HG03139 (cell line): ENCODE measurements at regions not wholly inside any gene's neighbourhood (a gene's known extent, or its start where the extent isn't known, plus 50 kb on each side); places are given as distances from the start of the nearest gene placed in this dataset.

Experiments
- ATAC-seq: cut with Tn5 transposase; IDR thresholded peaks from one replicate; pipeline ENCODE4 v1.9.1; 2021; ENCODE audit not compliant: unreplicated experiment

DNA sequence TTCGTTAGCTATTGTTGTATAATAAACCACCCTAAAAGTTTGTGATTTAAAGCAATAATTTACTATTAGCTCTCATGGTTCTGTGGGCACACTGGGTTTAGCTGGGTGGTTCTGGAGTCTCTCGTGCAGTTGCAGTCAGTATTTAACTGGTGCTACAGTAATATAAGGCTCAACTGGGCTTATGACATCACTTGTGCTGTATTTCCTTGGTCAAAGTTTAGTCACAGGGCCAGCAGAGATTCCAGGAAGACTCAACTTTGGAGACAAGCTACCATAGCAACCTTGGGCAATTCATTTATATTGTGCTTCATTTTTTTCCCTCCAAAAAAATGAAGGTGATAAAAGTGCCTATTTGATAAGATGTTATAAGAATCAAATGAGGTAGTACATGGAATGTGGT lies 204.2 kb upstream of the GUCY1A2 start:
- no peak for ATAC-seq

DNA sequence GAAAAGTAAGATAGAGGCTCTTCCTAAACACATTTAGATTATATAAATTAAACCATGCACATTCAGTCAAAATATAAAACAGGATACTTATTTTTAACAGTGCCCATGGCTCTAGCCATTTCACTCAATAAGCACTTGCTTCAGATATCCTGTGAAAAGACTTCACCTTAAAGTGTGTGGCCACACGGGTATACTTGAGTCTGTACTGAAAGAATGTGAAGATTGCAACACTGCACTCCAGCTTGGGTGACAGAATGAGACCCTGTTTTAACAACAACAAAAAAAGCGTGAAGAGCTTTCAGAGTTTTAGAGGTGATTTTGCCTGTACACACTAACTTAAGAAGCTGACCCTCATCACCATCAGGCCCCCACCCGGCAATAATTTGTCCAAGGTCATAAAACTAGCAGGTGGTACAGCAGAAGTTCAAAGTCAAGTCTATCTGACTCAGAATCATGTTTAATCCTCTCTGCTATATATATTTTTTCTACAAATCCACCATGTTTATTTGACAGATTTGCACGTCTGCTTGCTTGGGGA lies 203.5 kb upstream of the GUCY1A2 start:
- no peak for ATAC-seq

DNA sequence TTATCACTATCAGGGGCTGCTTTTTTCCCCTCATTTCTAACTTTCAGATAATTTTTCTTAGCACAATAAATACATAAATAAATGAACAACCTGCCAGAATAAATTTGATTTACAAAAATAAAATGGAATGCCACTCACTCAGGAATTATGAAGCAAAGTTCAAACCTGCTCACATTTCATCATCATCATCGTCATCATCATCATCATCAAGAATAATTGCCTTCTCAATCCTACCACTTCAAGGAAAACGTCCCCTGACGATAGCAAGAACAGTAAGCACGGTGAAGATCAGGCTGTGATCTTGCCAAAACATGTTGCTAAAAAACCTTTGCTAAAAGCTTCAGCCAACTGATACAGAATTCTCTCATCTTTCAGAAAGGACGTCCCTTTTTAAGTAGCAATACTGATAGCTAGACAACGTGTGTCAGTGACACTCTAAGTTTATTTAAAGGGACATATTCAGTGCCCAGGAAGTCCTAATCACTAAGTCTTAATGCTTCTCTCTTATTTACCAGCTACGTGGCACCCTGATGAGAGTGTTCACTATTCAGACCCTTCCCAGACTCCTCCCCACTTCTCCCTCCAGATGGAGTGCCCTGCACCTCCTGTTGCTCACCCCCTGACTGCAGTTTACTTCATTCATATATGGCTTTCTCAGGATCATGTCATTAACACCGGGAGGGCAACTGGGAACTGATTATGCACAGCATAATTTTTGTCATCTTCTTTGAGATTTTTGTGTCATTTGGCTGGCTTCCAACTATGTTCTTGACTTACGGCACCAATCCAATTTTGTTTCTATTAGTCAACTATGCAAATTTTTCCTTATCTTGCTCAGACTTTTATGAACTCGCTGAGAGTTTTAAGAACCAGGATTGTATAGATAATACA lies 200.1 kb upstream of the GUCY1A2 start:
- ATAC-seq, result no peak

DNA sequence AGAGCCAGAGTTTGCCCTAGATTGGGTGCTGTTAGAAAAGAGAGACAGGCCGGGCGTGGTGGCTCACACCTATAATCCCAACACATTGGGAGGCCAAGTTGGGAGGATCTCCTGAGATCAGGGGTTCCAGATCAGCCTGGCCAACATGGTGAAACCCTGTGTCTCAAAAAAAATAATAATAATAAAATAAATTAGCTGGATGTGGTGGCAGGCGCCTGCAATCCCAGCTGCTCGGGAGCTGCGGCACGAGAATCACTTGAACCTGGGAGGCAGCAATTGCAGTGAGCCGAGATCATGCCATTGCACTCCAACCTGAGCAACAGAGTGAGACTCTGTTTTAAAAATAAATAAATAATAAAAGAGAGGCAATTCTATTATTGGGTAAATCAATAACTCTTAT lies 199.2 kb upstream of the GUCY1A2 start:
- ATAC-seq, result no peak

DNA sequence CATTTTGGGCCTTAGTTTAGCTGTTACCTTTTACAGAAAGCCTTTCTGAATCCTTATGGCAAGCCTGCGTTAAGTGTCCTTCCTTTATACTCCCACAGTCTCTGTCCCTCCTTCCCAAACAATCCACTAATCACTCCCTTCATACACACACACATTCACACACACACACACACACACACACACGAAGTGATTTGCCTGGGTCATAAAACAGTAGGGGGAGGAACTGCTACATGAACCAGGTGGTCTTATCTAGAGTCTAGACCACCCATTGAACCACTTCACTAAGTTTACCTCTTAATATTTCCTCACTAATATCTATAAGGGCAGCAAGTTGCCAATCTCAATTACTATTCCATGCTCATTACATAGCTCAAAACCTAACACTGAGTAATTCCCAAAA lies 196.7 kb upstream of the GUCY1A2 start:
- ATAC-seq, result no peak

DNA sequence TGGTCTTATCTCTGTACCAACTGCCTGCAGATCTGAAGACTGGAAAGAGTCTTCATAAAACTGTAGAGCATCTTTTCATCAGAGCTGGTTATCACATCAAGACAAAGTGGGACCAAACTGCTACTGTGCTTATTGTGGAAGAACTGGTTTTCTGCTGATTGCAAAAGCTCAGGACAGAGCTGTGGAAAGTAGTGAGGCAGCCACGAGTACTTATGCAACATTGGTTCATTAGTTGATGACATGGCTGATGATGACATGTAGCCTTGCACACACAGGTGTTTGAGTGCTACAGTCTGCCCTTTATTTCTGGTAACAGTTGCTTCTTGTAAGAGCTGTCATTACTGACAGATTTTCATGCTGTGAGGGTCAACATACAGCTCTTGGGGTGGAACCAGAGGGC lies 185.4 kb upstream of the GUCY1A2 start:
- no peak for ATAC-seq

DNA sequence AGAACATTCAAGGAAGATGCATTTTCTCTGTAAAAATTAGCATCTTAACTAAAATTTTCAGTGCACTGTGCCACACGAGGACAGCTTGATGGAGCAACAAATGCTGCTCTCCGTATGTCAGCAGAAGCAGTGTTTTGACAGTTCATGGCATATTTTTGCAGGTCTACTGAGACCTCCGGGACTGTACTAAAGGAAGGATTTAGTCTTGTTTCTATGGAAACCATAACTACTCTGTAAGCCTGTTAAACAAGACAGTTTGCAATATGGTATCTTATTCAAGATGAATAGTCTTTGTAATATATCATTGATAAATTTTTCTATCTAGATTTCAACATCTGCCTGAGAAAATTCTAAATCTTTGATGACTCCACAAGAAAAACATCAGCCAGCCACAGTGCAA lies 184.0 kb upstream of the GUCY1A2 start:
- no peak for ATAC-seq

DNA sequence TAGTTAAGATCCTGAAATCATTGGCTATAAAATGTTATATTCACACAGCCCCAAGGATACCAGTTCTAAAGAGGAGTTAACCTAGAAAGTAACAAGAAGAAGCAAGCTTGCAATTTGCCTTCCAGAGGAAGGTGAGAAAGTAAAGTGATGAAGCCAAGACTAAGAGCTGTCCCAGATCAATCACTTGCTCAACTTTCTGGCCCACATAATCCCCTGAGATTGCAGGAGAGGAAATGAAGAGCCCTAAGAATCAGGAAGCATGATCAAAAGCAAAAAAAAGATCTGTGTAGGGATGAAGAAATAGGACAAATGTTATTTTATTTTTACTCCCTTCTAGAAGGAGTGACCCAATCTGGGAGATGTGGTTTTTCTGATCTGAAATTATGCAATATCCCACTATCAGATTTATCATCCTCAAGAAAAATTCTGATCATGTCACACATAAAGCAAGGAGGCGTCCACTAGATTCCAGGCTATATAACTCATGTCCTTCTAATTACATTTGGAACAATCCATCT lies 180.3 kb upstream of the GUCY1A2 start:
- no peak for ATAC-seq

DNA sequence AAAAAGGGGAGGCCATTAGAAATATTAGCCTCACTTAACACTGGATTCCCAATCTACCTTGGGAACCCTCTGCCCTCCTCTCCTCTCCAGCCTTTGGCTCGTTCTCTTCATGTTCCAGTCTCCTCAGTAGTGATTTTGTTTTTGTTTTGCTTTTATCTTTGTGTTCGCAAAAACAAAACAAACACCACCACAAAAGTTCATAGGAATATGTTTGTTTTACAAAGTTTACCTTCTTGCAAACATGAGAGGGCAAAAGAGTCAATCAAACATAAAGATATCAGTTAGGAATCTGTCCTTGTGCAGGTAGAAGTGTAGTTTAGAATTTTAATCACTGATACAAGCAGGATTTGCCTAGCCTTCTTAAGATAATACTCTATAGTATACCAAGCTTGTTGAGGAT lies 179.7 kb upstream of the GUCY1A2 start:
- no peak for ATAC-seq

DNA sequence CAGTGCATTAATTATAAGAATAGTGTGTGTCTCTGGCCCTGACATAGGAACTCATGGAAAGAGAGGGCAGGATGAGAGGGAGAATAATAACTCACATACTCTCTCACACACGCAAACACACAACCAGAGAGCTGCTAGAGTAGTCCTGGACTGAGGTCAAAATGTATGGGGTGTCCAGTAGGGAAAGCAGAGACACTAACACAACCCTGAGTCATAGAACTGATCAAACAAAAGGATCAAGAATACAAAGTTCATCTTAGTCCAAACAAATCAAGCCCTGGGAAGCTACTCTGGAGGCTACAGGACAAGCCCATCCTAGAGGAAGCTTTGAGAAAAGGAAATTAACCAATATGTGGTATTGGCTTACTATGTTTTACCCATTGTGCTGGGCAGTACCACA lies 178.5 kb upstream of the GUCY1A2 start:
- ATAC-seq, result no peak

DNA sequence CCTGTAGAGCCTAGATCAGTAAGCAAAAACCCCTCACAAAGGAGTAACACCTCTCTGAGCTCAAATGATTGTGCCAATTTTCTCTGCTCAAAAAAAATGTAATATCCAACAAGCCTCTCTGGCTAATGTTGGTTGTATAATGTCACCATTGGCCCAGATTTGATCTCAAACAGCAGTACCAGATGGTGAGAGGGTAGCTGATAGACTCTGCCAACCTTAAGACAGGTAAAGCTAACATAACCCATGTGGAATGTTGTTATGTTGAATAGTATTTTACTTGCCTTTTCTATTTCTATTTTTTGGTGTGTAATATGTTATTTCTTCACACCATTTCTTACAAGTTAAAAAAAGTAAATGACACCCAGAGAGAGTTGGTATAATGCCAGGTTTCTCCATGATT lies 166.7 kb upstream of the GUCY1A2 start:
- no peak for ATAC-seq

DNA sequence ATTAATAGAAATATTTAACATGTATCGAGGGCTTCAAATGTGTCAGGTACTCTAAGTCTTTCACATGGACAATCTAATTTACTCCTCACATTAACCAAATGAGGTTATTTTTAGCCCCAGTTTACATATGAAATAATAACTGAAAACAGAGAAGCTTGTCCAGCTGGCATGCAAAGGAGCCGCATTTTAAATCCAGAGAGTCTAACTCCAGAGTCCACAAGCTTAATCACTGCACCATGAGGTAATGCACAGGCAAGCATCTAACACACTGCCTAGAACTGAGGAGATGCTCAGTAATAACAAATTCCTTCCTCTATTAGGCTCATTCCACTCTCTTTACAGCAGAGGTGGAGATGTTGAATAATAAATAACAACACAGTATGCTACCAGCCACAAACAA lies 165.7 kb upstream of the GUCY1A2 start:
- no peak for ATAC-seq

DNA sequence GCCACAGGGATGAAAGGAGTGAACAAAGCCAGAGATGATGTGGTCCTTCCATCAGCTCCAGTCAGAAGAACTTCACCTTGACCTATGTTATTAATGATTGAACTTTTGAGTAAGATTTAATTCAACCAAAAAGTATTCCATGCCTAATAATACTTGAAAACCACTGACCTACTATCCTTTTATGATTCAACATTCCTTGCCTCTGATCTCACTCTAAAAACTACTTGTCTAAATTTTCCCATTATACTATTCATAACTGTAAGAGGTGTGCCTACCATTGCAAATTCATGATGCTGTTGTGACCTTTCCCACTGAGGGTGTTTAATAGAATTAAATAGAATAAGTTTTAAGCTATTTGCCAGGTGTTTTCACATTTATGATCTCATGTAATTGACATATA lies 164.7 kb upstream of the GUCY1A2 start:
- no peak for ATAC-seq

DNA sequence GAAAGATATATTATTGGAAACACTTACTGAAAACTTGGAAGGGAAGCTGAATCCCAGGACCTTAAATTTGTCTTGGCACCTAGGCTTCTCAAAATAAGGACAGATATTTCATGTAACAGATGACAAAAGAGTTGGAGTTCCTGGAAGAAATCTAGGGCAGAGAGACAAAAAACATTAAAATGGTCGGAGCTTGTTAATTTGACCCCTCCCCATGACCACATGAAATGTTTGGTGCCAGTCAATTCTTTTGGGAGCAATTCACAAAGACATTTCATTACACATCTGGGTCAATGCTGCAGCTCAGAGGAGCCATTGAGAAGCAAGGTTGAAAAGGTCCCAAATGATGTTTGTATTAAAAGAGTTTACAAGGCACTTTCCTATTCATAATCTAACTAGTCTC lies 162.0 kb upstream of the GUCY1A2 start:
- ATAC-seq, result no peak

DNA sequence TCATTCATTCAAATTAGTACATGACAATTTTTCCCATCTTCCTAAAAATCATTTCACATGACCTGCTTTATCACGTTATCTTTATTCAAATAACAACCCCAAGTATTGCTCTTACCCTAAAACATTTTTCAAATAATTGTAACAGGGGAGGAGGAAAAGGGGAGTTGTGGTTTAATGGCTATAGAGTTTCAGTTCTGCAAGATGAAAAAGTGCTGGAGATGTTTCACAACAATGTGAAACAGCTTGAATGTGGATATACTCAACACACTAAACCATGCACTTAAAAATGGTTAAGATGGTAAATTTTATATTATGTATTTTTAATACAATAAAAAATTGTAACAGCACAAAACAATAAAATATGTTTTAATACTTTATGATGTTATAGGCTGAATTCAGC lies 161.6 kb upstream of the GUCY1A2 start:
- ATAC-seq, result no peak

DNA sequence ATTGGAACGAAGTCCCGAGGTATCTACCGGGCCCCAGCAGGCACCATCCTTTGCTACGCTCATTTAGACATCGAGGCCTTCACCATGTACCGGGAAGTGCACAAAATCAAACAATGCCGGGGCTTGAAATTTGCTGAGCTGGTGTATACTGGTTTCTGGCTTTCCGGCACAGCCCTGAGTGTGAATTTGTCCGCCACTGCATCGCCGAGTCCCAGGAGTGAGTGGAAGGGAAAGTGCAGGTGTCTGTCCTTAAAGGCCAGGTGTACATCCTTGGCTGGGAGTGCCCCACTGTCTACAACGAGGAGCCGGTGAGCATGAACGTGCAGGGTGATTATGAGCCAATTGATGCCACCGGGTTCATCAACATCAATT lies 158.8 kb upstream of the GUCY1A2 start:
- no peak for ATAC-seq

DNA sequence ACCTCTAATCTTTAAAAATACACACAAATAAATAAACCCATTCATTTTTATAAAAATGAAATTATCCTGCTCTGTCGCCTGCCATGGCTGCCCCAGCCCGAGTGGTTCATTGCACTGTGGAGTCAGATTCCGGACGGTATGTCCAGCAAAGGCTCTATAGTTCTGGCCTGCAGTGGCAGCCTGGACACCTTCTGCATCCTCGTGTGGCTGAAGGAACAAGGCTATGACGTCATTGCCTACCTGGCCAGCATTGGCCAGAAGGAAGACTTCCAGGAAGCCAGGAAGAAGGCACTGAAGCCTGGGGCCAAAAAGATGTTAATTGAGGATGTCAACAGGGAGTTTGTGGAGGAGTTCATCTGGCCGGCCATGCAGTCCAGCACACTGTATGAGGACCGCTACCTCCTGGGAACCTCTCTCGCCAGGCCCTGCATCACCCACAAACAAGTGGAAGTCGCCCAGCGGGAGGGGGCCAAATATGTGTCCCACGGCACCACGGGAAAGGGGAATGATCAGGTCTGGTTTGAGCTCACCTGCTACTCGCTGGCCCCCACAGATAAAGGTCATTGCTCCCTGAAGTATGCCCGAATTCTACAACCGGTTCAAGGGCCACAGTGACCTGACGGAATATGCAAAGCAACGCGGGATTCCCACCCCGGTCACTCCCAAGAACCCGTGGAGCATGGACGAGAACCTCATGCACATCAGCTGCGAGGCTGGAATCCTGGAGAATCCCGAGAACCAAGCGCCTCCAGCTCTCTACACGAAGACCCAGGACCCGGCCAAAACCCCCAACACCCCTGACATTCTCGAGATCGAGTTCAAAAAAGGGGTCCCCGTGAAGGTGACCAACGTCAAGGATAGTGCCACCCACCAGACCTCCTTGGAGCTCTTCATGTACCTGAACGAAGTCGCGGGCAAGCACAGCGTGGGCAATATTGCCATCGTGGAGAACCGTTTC lies 158.2 kb upstream of the GUCY1A2 start:
- ATAC-seq, result no peak

DNA sequence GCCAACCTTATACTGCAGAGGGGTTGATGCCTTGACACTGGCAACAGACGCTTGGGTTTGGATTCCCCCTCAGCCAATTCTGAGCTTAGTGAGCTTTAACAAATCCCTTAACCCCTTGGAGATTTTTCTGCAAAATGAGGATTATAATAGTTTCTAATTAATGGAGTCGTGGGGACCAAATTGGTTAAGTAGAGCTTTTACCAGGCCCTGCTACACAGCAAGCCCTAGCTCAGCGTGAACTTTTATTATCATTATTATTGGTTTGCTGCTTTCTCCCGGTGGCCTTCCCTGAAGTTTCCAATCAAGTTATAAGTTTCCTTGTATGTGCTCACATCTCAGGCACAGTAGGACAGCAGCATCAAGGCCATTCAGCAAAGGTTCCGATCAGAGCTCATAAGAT lies 156.6 kb upstream of the GUCY1A2 start:
- ATAC-seq, result no peak

DNA sequence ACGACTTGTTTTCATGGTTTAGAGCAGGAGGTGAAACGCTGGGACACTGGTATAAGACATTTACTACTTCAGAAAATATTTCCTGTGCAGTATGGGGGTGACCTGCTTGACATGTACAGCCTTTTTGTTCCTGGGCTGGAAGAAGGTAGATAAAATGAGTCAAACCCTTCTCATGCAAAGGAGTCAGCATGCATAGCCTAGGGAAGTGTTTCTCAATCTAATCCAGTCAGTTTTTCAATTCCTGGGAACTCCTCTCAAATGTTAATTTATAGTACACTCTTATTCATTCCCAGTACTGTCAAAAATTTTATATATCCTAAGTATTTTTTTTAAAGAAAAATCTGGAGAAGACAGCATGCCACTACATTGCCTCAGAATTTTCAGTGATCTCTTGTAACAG lies 154.7 kb upstream of the GUCY1A2 start:
- no peak for ATAC-seq

DNA sequence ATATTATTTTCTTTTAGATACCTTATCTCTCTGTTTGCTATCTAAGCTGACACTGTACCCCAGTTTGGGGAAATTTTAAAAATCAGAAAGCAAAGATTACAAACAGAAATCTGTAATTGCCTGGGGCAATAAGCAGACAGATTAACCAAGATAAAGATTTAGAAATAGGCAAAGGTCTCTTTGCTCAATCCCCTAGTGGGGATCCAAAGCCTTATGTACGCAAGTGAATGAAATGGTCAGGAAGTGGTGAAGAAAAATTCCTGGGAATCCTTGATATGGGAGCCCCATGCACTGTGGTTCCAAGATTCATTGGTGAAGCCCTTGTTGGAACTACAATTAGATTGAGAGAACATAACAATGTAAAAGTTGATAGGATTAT lies 139.5 kb upstream of the GUCY1A2 start:
- no peak for ATAC-seq

DNA sequence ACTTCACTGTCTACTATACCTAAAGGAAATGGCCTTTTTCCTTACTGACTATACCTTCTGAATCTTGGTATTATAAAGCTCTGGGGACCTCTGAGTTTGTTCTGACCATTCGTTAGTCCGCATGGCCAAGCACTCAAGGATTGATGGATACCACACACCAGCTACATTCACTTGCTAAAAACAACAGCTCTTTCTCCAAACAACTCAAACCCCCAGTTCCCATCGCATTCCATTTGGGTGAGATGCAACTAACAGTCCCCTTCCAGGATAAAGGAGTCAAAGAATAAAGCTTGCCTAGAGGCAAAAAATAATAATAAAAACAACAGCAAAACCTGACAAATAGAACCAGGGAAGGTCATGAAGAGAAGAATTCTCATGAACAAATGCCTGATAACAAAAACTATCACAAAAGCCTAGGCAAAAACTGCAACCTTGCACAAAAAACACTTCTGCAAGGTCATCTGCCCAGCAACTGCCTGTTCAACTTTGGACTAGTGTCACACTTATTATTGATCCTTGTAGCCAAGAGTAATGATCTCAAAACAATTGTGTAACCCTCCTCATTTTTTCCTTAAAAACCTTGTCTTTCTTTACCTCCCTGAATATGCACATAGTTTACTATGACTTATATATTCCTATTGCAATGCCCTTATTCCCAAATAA lies 139.0 kb upstream of the GUCY1A2 start:
- no peak for ATAC-seq
